GM23338 (cell line): ENCODE measurements at regions not wholly inside any gene's neighbourhood (a gene's known extent, or its start where the extent isn't known, plus 50 kb on each side); places are given as distances from the start of the nearest gene placed in this dataset.

Experiments used
- ATAC-seq: fragments of 200-7000 bp; cut with Tn5 transposase; 3 replicates; pipeline ENCODE4 v1.9.1; 2020
- DNase-seq: peaks from one replicate; pipeline ENCODE4 v3.0.0-alpha.2; 2015; ENCODE audit warnings: low spot score
- H2AFZ ChIP-seq: fragments of 200-600 bp; sonication (generic); 2 replicates; pipeline ENCODE4 v1.8.0; 2016; ENCODE audit warnings: antibody characterized with exemption, mild to moderate bottlenecking, moderate library complexity
- H3F3A ChIP-seq: fragments of 200-600 bp; sonication (generic); replicated peaks from 2 replicates; pipeline ENCODE4 v1.8.0; 2017; ENCODE audit warnings: antibody characterized with exemption, mixed run types, low read depth
- H3K27ac ChIP-seq: fragments of 200-600 bp; sonication (generic); 2 replicates; pipeline ENCODE4 v1.6.1; 2016; ENCODE audit warnings: low read depth
- H3K27me3 ChIP-seq: fragments of 200-600 bp; sonication (generic); 2 replicates; pipeline ENCODE4 v1.8.0; 2016; ENCODE audit warnings: mild to moderate bottlenecking, mixed run types, moderate library complexity; ENCODE audit not compliant: insufficient read depth
- H3K36me3 ChIP-seq: fragments of 200-600 bp; sonication (generic); 2 replicates; pipeline ENCODE4 v1.8.0; 2016; ENCODE audit warnings: mild to moderate bottlenecking; ENCODE audit not compliant: insufficient read depth
- H3K4me1 ChIP-seq: fragments of 200-600 bp; sonication (generic); 2 replicates; pipeline ENCODE4 v1.8.0; 2016; ENCODE audit warnings: mild to moderate bottlenecking, moderate library complexity; ENCODE audit not compliant: insufficient read depth
- H3K4me2 ChIP-seq: fragments of 200-600 bp; sonication (generic); 2 replicates; pipeline ENCODE4 v1.7.1; 2017; ENCODE audit warnings: mixed run types
- H3K4me3 ChIP-seq: fragments of 200-600 bp; sonication (generic); 2 replicates; pipeline ENCODE4 v1.6.1; 2016; ENCODE audit warnings: mixed run types
- H3K79me2 ChIP-seq: fragments of 200-600 bp; sonication (generic); replicated peaks from 2 replicates; pipeline ENCODE4 v1.8.0; 2017; ENCODE audit warnings: mild to moderate bottlenecking; ENCODE audit not compliant: insufficient read depth
- H3K9me2 ChIP-seq: fragments of 200-600 bp; sonication (generic); 2 replicates; pipeline ENCODE4 v1.8.0; 2017; ENCODE audit not compliant: insufficient read depth
- H4K20me1 ChIP-seq: fragments of 200-600 bp; sonication (generic); replicated peaks from 2 replicates; pipeline ENCODE4 v1.8.0; 2017; ENCODE audit warnings: mild to moderate bottlenecking; ENCODE audit not compliant: insufficient read depth
- H3K27ac Mint-ChIP-seq: 2 replicates; pipeline ENCODE4 v1.8.0; 2020; ENCODE audit warnings: inconsistent platforms, mild to moderate bottlenecking, moderate library complexity, mixed read lengths
- H3K27me3 Mint-ChIP-seq: 3 replicates; pipeline ENCODE4 v1.8.0; 2022; ENCODE audit warnings: low read depth, mild to moderate bottlenecking, moderate library complexity, mixed read lengths, inconsistent platforms; ENCODE audit not compliant: insufficient read depth, poor library complexity
- H3K36me3 Mint-ChIP-seq: 3 replicates; pipeline ENCODE4 v1.8.0; 2021; ENCODE audit warnings: low read depth, mild to moderate bottlenecking, inconsistent platforms, moderate library complexity, mixed read lengths
- H3K4me1 Mint-ChIP-seq: 3 replicates; pipeline ENCODE4 v1.8.0; 2020; ENCODE audit warnings: mild to moderate bottlenecking, inconsistent platforms, mixed read lengths
- H3K4me3 Mint-ChIP-seq: 3 replicates; pipeline ENCODE4 v1.8.0; 2021; ENCODE audit warnings: moderate library complexity, mild to moderate bottlenecking, inconsistent platforms, mixed read lengths
- H3K9me3 Mint-ChIP-seq: 3 replicates; pipeline ENCODE4 v1.8.0; 2020; ENCODE audit warnings: moderate library complexity, mild to moderate bottlenecking, inconsistent platforms, mixed read lengths
- CREB1 ChIP-seq: fragments of 250-450 bp; sonication (Bioruptor Pico); IDR thresholded peaks from 2 replicates; pipeline ENCODE4 v1.5.0; 2020; ENCODE audit warnings: low read depth, mild to moderate bottlenecking, moderate library complexity
- EZH2 ChIP-seq: fragments of 200-600 bp; sonication (generic); IDR thresholded peaks from one replicate; pipeline ENCODE4 v1.8.0; 2017; ENCODE audit warnings: antibody characterized with exemption, mild to moderate bottlenecking, low read depth; ENCODE audit not compliant: unreplicated experiment
- EZH2phosphoT487 ChIP-seq: fragments of 200-600 bp; sonication (generic); IDR thresholded peaks from one replicate; pipeline ENCODE4 v1.8.1; 2018; ENCODE audit warnings: antibody characterized with exemption; ENCODE audit not compliant: unreplicated experiment
- JUNB ChIP-seq: IDR thresholded peaks from one replicate; pipeline ENCODE4 v1.6.1; 2016; ENCODE audit warnings: antibody characterized with exemption; ENCODE audit not compliant: unreplicated experiment
- NANOG ChIP-seq: IDR thresholded peaks from 2 replicates; pipeline ENCODE4 v1.6.1; 2016; ENCODE audit warnings: antibody characterized with exemption, borderline replicate concordance
- POLR2AphosphoS5 ChIP-seq: IDR thresholded peaks from 2 replicates; pipeline ENCODE4 v1.6.1; 2016; ENCODE audit warnings: antibody characterized with exemption, low read depth
- STAT1 ChIP-seq: IDR thresholded peaks from one replicate; pipeline ENCODE4 v1.6.1; 2016; ENCODE audit warnings: antibody characterized with exemption; ENCODE audit not compliant: unreplicated experiment
- ZNF114 ChIP-seq: fragments of 250-450 bp; sonication (Bioruptor Pico); IDR thresholded peaks from 2 replicates; pipeline ENCODE4 v1.5.0; 2020; ENCODE audit warnings: mild to moderate bottlenecking, moderate library complexity
- ZNF331 ChIP-seq: fragments of 250-450 bp; sonication (Bioruptor Pico); IDR thresholded peaks from 2 replicates; pipeline ENCODE4 v1.5.0; 2020; ENCODE audit warnings: low read depth, mild to moderate bottlenecking, moderate library complexity
- TF ChIP-seq, protein P1 (sequence below), 2 experiments: fragments of 200-600 bp in 1 of 2; sonication (generic) in 1 of 2; conservative IDR thresholded peaks; 2 replicates each; pipeline versions ENCODE4 v1.5.1 to v1.6.1; 2016 to 2017; ENCODE audit warnings: antibody characterized with exemption in 2 of 2, low read depth in 2 of 2, mild to moderate bottlenecking in 2 of 2, moderate library complexity in 1 of 2
- TF ChIP-seq, protein P2 (sequence below): fragments of 250-450 bp; sonication (Bioruptor Pico); IDR thresholded peaks from 2 replicates; pipeline ENCODE4 v1.5.0; 2020; ENCODE audit warnings: mild to moderate bottlenecking, moderate library complexity
- TF ChIP-seq, protein P3 (sequence below): IDR thresholded peaks from 2 replicates; pipeline ENCODE4 v1.6.1; 2016; ENCODE audit warnings: antibody characterized with exemption

DNA sequence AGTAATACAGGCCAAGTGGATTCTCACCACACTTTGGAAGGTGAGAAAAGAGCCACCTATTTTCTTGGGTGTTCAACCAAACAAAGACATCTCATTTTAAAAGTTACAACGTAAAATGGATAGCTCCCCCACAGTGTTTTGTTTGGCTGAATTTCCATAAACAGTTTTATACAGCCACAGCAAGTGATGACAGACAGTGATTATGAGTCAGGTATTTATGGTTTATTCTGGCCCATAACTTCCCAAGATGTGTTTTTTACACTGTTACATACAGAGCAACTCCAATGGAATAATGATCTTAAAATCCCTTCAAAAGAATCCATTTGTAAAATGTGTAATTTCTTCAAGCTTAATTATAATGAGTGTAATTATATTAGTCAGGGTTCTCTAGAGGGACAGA, 421.3 kb downstream of the TLE1 start:
- Mint-ChIP-seq H3K27ac (no peak overlapping the region), H3K27me3 (peaks cover 1% of the 10 kb centered on the region), H3K36me3 (no peaks in the 10 kb centered on the region; the same call in 2 of the 3 replicates), H3K9me3 (peaks cover 15% of the 10 kb centered on the region; the same call in 2 of the 3 replicates), H3K4me1 (no peaks in the 10 kb centered on the region), H3K4me3 (no peak overlapping the region)
- no peaks in the 10 kb centered on the region for H4K20me1 ChIP-seq
- H2AFZ ChIP-seq = no peak overlapping the region
- H3K4me2 ChIP-seq = no peak overlapping the region
- DNase-seq (no peak), ATAC-seq (no peak)
- no peak for TF ChIP-seq JUNB
- TF ChIP-seq EZH2 = no peak
- TF ChIP-seq CREB1 (CRISPR knock-in tag) = no peak
- TF ChIP-seq NANOG = no peak
- no peak for TF ChIP-seq POLR2AphosphoS5
- H3F3A ChIP-seq = no peaks in the 10 kb centered on the region
- no peaks in the 10 kb centered on the region for H3K79me2 ChIP-seq
- peaks cover 3% of the 10 kb centered on the region; the same call in 1 of the 2 replicates for H3K9me2 ChIP-seq
- no peaks in the 10 kb centered on the region for H3K27me3 ChIP-seq
- no peaks in the 10 kb centered on the region for H3K4me1 ChIP-seq
- H3K4me3 ChIP-seq = no peak overlapping the region
- no peaks in the 10 kb centered on the region for H3K36me3 ChIP-seq
- no peak overlapping the region for H3K27ac ChIP-seq

DNA sequence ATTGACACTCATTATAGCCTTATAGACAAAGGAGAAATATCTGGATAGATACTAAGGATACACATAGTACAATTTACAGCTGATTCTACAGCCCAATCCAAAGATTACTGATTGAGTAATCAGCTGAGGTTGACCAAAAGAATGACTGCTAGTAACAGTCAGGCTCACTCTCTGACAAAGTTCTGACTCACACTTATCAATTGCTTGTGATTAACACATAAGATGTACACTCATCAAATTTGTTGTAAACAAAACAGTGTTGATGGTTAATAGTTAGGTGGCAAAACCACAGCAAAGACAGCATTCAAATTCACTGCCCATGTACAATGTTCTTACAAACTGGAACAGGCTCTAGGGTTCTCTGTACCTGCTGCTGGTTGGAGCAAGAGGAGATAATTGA, 422.7 kb downstream of the TLE1 start:
- no peak overlapping the region for H3K4me2 ChIP-seq
- no peak overlapping the region for H2AFZ ChIP-seq
- Mint-ChIP-seq H3K27me3 (peaks cover 1% of the 10 kb centered on the region), H3K4me3 (no peak overlapping the region), H3K27ac (no peak overlapping the region), H3K9me3 (peaks cover 29% of the 10 kb centered on the region), H3K36me3 (peaks cover 6% of the 10 kb centered on the region; the same call in 2 of the 3 replicates), H3K4me1 (no peaks in the 10 kb centered on the region)
- H3K9me2 ChIP-seq = peaks cover 3% of the 10 kb centered on the region; the same call in 1 of the 2 replicates
- no peaks in the 10 kb centered on the region for H3K36me3 ChIP-seq
- no peaks in the 10 kb centered on the region for H3K79me2 ChIP-seq
- no peaks in the 10 kb centered on the region for H3K4me1 ChIP-seq
- H3K4me3 ChIP-seq = no peak overlapping the region
- ATAC-seq (no peak), DNase-seq (no peak)
- no peaks in the 10 kb centered on the region for H3K27me3 ChIP-seq
- H3K27ac ChIP-seq = no peak overlapping the region
- H4K20me1 ChIP-seq = no peaks in the 10 kb centered on the region
- no peaks in the 10 kb centered on the region for H3F3A ChIP-seq
- no peak for TF ChIP-seq ZNF331 (CRISPR knock-in tag)
- TF ChIP-seq, protein P1, sequence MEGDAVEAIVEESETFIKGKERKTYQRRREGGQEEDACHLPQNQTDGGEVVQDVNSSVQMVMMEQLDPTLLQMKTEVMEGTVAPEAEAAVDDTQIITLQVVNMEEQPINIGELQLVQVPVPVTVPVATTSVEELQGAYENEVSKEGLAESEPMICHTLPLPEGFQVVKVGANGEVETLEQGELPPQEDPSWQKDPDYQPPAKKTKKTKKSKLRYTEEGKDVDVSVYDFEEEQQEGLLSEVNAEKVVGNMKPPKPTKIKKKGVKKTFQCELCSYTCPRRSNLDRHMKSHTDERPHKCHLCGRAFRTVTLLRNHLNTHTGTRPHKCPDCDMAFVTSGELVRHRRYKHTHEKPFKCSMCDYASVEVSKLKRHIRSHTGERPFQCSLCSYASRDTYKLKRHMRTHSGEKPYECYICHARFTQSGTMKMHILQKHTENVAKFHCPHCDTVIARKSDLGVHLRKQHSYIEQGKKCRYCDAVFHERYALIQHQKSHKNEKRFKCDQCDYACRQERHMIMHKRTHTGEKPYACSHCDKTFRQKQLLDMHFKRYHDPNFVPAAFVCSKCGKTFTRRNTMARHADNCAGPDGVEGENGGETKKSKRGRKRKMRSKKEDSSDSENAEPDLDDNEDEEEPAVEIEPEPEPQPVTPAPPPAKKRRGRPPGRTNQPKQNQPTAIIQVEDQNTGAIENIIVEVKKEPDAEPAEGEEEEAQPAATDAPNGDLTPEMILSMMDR (conservative IDR thresholded peaks at IDR 0.05; ENCODE audit: low read depth in 2 of 2) = no peak
- no peak for TF ChIP-seq EZH2phosphoT487
- TF ChIP-seq JUNB = no peak
- TF ChIP-seq EZH2 = no peak
- TF ChIP-seq STAT1 = no peak
- TF ChIP-seq POLR2AphosphoS5 = no peak
- TF ChIP-seq, protein P2, sequence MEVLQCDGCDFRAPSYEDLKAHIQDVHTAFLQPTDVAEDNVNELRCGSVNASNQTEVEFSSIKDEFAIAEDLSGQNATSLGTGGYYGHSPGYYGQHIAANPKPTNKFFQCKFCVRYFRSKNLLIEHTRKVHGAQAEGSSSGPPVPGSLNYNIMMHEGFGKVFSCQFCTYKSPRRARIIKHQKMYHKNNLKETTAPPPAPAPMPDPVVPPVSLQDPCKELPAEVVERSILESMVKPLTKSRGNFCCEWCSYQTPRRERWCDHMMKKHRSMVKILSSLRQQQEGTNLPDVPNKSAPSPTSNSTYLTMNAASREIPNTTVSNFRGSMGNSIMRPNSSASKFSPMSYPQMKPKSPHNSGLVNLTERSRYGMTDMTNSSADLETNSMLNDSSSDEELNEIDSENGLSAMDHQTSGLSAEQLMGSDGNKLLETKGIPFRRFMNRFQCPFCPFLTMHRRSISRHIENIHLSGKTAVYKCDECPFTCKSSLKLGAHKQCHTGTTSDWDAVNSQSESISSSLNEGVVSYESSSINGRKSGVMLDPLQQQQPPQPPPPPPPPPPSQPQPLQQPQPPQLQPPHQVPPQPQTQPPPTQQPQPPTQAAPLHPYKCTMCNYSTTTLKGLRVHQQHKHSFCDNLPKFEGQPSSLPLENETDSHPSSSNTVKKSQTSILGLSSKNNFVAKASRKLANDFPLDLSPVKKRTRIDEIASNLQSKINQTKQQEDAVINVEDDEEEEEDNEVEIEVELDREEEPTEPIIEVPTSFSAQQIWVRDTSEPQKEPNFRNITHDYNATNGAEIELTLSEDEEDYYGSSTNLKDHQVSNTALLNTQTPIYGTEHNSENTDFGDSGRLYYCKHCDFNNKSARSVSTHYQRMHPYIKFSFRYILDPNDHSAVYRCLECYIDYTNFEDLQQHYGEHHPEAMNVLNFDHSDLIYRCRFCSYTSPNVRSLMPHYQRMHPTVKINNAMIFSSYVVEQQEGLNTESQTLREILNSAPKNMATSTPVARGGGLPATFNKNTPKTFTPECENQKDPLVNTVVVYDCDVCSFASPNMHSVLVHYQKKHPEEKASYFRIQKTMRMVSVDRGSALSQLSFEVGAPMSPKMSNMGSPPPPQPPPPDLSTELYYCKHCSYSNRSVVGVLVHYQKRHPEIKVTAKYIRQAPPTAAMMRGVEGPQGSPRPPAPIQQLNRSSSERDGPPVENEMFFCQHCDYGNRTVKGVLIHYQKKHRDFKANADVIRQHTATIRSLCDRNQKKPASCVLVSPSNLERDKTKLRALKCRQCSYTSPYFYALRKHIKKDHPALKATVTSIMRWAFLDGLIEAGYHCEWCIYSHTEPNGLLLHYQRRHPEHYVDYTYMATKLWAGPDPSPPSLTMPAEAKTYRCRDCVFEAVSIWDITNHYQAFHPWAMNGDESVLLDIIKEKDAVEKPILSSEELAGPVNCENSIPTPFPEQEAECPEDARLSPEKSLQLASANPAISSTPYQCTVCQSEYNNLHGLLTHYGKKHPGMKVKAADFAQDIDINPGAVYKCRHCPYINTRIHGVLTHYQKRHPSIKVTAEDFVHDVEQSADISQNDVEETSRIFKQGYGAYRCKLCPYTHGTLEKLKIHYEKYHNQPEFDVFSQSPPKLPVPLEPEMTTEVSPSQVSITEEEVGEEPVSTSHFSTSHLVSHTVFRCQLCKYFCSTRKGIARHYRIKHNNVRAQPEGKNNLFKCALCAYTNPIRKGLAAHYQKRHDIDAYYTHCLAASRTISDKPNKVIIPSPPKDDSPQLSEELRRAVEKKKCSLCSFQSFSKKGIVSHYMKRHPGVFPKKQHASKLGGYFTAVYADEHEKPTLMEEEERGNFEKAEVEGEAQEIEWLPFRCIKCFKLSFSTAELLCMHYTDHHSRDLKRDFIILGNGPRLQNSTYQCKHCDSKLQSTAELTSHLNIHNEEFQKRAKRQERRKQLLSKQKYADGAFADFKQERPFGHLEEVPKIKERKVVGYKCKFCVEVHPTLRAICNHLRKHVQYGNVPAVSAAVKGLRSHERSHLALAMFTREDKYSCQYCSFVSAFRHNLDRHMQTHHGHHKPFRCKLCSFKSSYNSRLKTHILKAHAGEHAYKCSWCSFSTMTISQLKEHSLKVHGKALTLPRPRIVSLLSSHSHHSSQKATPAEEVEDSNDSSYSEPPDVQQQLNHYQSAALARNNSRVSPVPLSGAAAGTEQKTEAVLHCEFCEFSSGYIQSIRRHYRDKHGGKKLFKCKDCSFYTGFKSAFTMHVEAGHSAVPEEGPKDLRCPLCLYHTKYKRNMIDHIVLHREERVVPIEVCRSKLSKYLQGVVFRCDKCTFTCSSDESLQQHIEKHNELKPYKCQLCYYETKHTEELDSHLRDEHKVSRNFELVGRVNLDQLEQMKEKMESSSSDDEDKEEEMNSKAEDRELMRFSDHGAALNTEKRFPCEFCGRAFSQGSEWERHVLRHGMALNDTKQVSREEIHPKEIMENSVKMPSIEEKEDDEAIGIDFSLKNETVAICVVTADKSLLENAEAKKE (CRISPR knock-in tag) = no peak
- no peak for TF ChIP-seq CREB1 (CRISPR knock-in tag)
- TF ChIP-seq, protein P3, sequence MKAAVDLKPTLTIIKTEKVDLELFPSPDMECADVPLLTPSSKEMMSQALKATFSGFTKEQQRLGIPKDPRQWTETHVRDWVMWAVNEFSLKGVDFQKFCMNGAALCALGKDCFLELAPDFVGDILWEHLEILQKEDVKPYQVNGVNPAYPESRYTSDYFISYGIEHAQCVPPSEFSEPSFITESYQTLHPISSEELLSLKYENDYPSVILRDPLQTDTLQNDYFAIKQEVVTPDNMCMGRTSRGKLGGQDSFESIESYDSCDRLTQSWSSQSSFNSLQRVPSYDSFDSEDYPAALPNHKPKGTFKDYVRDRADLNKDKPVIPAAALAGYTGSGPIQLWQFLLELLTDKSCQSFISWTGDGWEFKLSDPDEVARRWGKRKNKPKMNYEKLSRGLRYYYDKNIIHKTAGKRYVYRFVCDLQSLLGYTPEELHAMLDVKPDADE = no peak
- TF ChIP-seq ZNF114 (CRISPR knock-in tag) = no peak
- TF ChIP-seq NANOG = no peak
